ENCODE measurements at regions not wholly inside any gene's neighbourhood (a gene's known extent, or its start where the extent isn't known, plus 50 kb on each side); places are given as distances from the start of the nearest gene placed in this dataset.

- ATAC-seq = no peak
- TF ChIP-seq ZNF70 (CRISPR knock-in tag; IDR thresholded peaks at IDR 0.05) = no peak
- TF ChIP-seq ESRRG (CRISPR knock-in tag; IDR thresholded peaks at IDR 0.05) = no peak
- TF ChIP-seq BACH2 (CRISPR knock-in tag; IDR thresholded peaks at IDR 0.05; ENCODE audit: borderline replicate concordance) = no peak
- TF ChIP-seq ZFP3 (CRISPR knock-in tag; IDR thresholded peaks at IDR 0.05) = no peak
- no peak for TF ChIP-seq TSHZ2 (CRISPR knock-in tag; IDR thresholded peaks at IDR 0.05)
- TF ChIP-seq ARNTL (CRISPR knock-in tag; IDR thresholded peaks at IDR 0.05; ENCODE audit: borderline replicate concordance, low read depth) = no peak
- no peak for TF ChIP-seq TCF4 (CRISPR knock-in tag; IDR thresholded peaks at IDR 0.05; ENCODE audit: borderline replicate concordance)
- TF ChIP-seq ZFP30 (CRISPR knock-in tag; IDR thresholded peaks at IDR 0.05) = no peak
- no peak for TF ChIP-seq CREB5 (CRISPR knock-in tag; IDR thresholded peaks at IDR 0.05; ENCODE audit: low read depth)
- no peak for TF ChIP-seq ZC3H10 (CRISPR knock-in tag; IDR thresholded peaks at IDR 0.05)
- TF ChIP-seq ZNF565 (CRISPR knock-in tag; conservative IDR thresholded peaks at IDR 0.05; ENCODE audit: low read depth) = no peak
- TF ChIP-seq CSDC2 (CRISPR knock-in tag; IDR thresholded peaks at IDR 0.05) = no peak
- no peak for TF ChIP-seq ISL1 (CRISPR knock-in tag; IDR thresholded peaks at IDR 0.05)
- no peak for TF ChIP-seq POU6F1 (CRISPR knock-in tag; IDR thresholded peaks at IDR 0.05; ENCODE audit: borderline replicate concordance, low read depth)
Measured at GRCh38 chr2:116949249-116949648, 865.2 kb upstream of the DDX18 start.

- no peak for TF ChIP-seq ZNF8 (CRISPR knock-in tag; IDR thresholded peaks at IDR 0.05)
- TF ChIP-seq CSDC2 (CRISPR knock-in tag; IDR thresholded peaks at IDR 0.05) = no peak
- no peak for ATAC-seq
Measured at GRCh38 chr2:116952254-116952653, 862.2 kb upstream of the DDX18 start.

- no peak for TF ChIP-seq POU6F1 (CRISPR knock-in tag; IDR thresholded peaks at IDR 0.05; ENCODE audit: borderline replicate concordance, low read depth)
- TF ChIP-seq TCF4 (CRISPR knock-in tag; IDR thresholded peaks at IDR 0.05; ENCODE audit: borderline replicate concordance) = no peak
- TF ChIP-seq SNAI2 (CRISPR knock-in tag; IDR thresholded peaks at IDR 0.05) = no peak
- TF ChIP-seq CSDC2 (CRISPR knock-in tag; IDR thresholded peaks at IDR 0.05) = no peak
- no peak for TF ChIP-seq ZNF70 (CRISPR knock-in tag; IDR thresholded peaks at IDR 0.05)
- no peak for TF ChIP-seq BACH2 (CRISPR knock-in tag; IDR thresholded peaks at IDR 0.05; ENCODE audit: borderline replicate concordance)
- no peak for TF ChIP-seq ZNF8 (CRISPR knock-in tag; IDR thresholded peaks at IDR 0.05)
- TF ChIP-seq OSR1 (CRISPR knock-in tag; IDR thresholded peaks at IDR 0.05) = no peak
- no peak for TF ChIP-seq TOX (CRISPR knock-in tag; IDR thresholded peaks at IDR 0.05; ENCODE audit: borderline replicate concordance)
- no peak for TF ChIP-seq PATZ1 (CRISPR knock-in tag; IDR thresholded peaks at IDR 0.05; ENCODE audit: borderline replicate concordance)
- TF ChIP-seq RARB (CRISPR knock-in tag; IDR thresholded peaks at IDR 0.05) = no peak
- no peak for TF ChIP-seq ZC3H10 (CRISPR knock-in tag; IDR thresholded peaks at IDR 0.05)
- TF ChIP-seq ARNTL (CRISPR knock-in tag; IDR thresholded peaks at IDR 0.05; ENCODE audit: borderline replicate concordance, low read depth) = no peak
- TF ChIP-seq TSHZ2 (CRISPR knock-in tag; IDR thresholded peaks at IDR 0.05) = no peak
Measured at GRCh38 chr2:116955646-116956045, 858.8 kb upstream of the DDX18 start.

More at GRCh38 chr2:116955646-116956045, 858.8 kb upstream of the DDX18 start:
- ATAC-seq = no peak
